Lower leg skin (tissue), 3 donors: ENCODE measurements at regions not wholly inside any gene's neighbourhood (a gene's known extent, or its start where the extent isn't known, plus 50 kb on each side); places are given as distances from the start of the nearest gene placed in this dataset.

Experiments used
- CTCF ChIP-seq, 3 donors: fragments of 450-650 bp; IDR thresholded peaks; one replicate each; pipeline ENCODE4 v1.5.1; 2016; ENCODE audit warnings: antibody characterized with exemption in 3 of 3, mild to moderate bottlenecking in 3 of 3, moderate library complexity in 2 of 3
- POLR2A ChIP-seq, 2 donors: fragments of 450-650 bp; IDR thresholded peaks; one replicate each; pipeline ENCODE4 v1.6.1; 2016 to 2017; ENCODE audit warnings: antibody characterized with exemption in 2 of 2, mild to moderate bottlenecking in 1 of 2, moderate library complexity in 1 of 2

- TF ChIP-seq CTCF (IDR thresholded peaks at IDR 0.05) (no peak), POLR2A (IDR thresholded peaks at IDR 0.05) (no peak)
Measured at GRCh38 chr21:28747464-28747863, 245.2 kb downstream of the LTN1 start.
